Kidney (tissue), 13 donors: ENCODE measurements at regions not wholly inside any gene's neighbourhood (a gene's known extent, or its start where the extent isn't known, plus 50 kb on each side); places are given as distances from the start of the nearest gene placed in this dataset.

ENCODE experiments used
- DNase-seq, 5 donors: peaks; one replicate each; pipeline ENCODE4 v3.0.0-alpha.2; 2013 to 2020
- FAIRE-seq: peaks from 2 replicates; lab custom pipeline; 2012; peaks lifted over from hg19 to GRCh38; lab: Jason Lieb, UNC
- H3K27ac ChIP-seq, 2 donors: one replicate each; pipeline ENCODE4 v1.7.0; 2013; ENCODE audit warnings: low read depth in 2 of 2, low read length in 2 of 2, inconsistent platforms in 1 of 2
- H3K27me3 ChIP-seq: one replicate; pipeline ENCODE4 v1.7.1; 2013; ENCODE audit warnings: low read length, inconsistent platforms; ENCODE audit not compliant: control insufficient read depth, insufficient read depth
- H3K36me3 ChIP-seq, 3 donors: one replicate each; pipeline versions ENCODE4 v1.7.0 to v1.7.1; 2013; ENCODE audit warnings: low read length in 3 of 3, control low read depth in 1 of 3, inconsistent platforms in 1 of 3; ENCODE audit not compliant: insufficient read depth in 3 of 3, control insufficient read depth in 2 of 3
- H3K4me1 ChIP-seq, 3 donors: one replicate each; pipeline versions ENCODE4 v1.7.0 to v1.7.1; 2013; ENCODE audit warnings: low read length in 3 of 3, inconsistent platforms in 1 of 3, low read depth in 1 of 3; ENCODE audit not compliant: control insufficient read depth in 2 of 3, insufficient read depth in 2 of 3
- H3K4me3 ChIP-seq, 3 donors: one replicate each; pipeline versions ENCODE4 v1.7.0 to v1.8.1; 2013; ENCODE audit warnings: low read length in 3 of 3, control low read depth in 1 of 3, inconsistent platforms in 1 of 3
- H3K9ac ChIP-seq, 3 donors: one replicate each; pipeline versions ENCODE4 v1.7.0 to v1.7.1; 2013; ENCODE audit warnings: low read length in 3 of 3, control low read depth in 1 of 3, inconsistent platforms in 1 of 3
- H3K9me3 ChIP-seq, 3 donors: one replicate each; pipeline versions ENCODE4 v1.7.0 to v1.7.1; 2013; ENCODE audit warnings: low read length in 3 of 3, control low read depth in 1 of 3, inconsistent platforms in 1 of 3; ENCODE audit not compliant: control insufficient read depth in 2 of 3, insufficient read depth in 1 of 3
- CTCF ChIP-seq: IDR thresholded peaks from 3 replicates; pipeline ENCODE4 v1.5.1; 2012; ENCODE audit warnings: mild to moderate bottlenecking, moderate library complexity, borderline replicate concordance; ENCODE audit not compliant: insufficient read depth; ENCODE audit errors: extremely low read depth
- intact Hi-C: fragments of 100-400 bp; cut with DNase I; formaldehyde crosslinking; loops from one replicate; pipeline ENCODE4 v1.11.1; 2022
- donor health status: control.
- donor health status: control.
- donor health status: control.
- donor health status: control.
- donor health status: control.
- donor health status: DM: yes; HTN: yes; CAD: no.
- donor health status: Normal renal cell carcinoma (clear cell type).

- intact Hi-C loops: no loop called here
- peaks cover 0 to 4% (median 0%) of the 10 kb centered on the region in 3 donors for H3K4me1 ChIP-seq
- DNase-seq (no peak), FAIRE-seq (no peak)
- H3K36me3 ChIP-seq: no peaks in the 10 kb centered on the region
- no peak overlapping the region for H3K9ac ChIP-seq
- H3K9me3 ChIP-seq: peaks cover 0 to 6% (median 0%) of the 10 kb centered on the region in 3 donors
- no peak overlapping the region for H3K4me3 ChIP-seq
- H3K27ac ChIP-seq: no peak overlapping the region
- no peak for TF ChIP-seq CTCF
- no peaks in the 10 kb centered on the region for H3K27me3 ChIP-seq
Observed at GRCh38 chr15:58271410-58271809, 133.2 kb downstream of the AQP9 start.

GRCh38 chr15:58273104-58273503 lies 134.9 kb downstream of the AQP9 start:
- H3K27me3 ChIP-seq: no peaks in the 10 kb centered on the region
- H3K36me3 ChIP-seq: no peaks in the 10 kb centered on the region
- intact Hi-C loops: no loop called here
- no peak overlapping the region for H3K27ac ChIP-seq
- FAIRE-seq: no peak
- H3K4me3 ChIP-seq: no peak overlapping the region
- H3K9me3 ChIP-seq: peaks cover 0 to 6% (median 0%) of the 10 kb centered on the region in 3 donors
- no peak for TF ChIP-seq CTCF
- H3K4me1 ChIP-seq: peaks cover 0 to 4% (median 0%) of the 10 kb centered on the region in 3 donors
- H3K9ac ChIP-seq: no peak overlapping the region
- DNase-seq: no peak

GRCh38 chr15:58274885-58275284 lies 136.7 kb downstream of the AQP9 start:
- Histone ChIP-seq H3K36me3 (no peaks in the 10 kb centered on the region), H3K4me1 (peaks cover 0 to 2% (median 0%) of the 10 kb centered on the region in 3 donors), H3K9me3 (peaks cover 0 to 6% (median 0%) of the 10 kb centered on the region in 3 donors), H3K27me3 (no peaks in the 10 kb centered on the region), H3K27ac (no peak overlapping the region), H3K9ac (no peak overlapping the region), H3K4me3 (no peak overlapping the region)
- no peak for TF ChIP-seq CTCF
- DNase-seq: no peak
- intact Hi-C loops: no loop called here
- no peak for FAIRE-seq

- H3K27me3 ChIP-seq: no peaks in the 10 kb centered on the region
- no peak overlapping the region for H3K4me3 ChIP-seq
- H3K36me3 ChIP-seq: no peaks in the 10 kb centered on the region
- TF ChIP-seq CTCF: no peak
- DNase-seq (no peak), FAIRE-seq (no peak)
- H3K27ac ChIP-seq: no peak overlapping the region
- intact Hi-C loops: no loop called here
- H3K9ac ChIP-seq: no peak overlapping the region
- peaks cover 0 to 6% (median 0%) of the 10 kb centered on the region in 3 donors for H3K9me3 ChIP-seq
- no peaks in the 10 kb centered on the region for H3K4me1 ChIP-seq
Observed at GRCh38 chr15:58275785-58276184, 137.6 kb downstream of the AQP9 start.
